ENCODE measurements at regions not wholly inside any gene's neighbourhood (a gene's known extent, or its start where the extent isn't known, plus 50 kb on each side); places are given as distances from the start of the nearest gene placed in this dataset.

GRCh38 chr19:30105316-30105715 is 163.3 kb downstream of the URI1 start:
- TF ChIP-seq CTCF (IDR thresholded peaks at IDR 0.05) (no peak), ZFX (IDR thresholded peaks at IDR 0.05; ENCODE audit: borderline replicate concordance) (no peak)
